KBM-7 (cell line): ENCODE measurements at regions not wholly inside any gene's neighbourhood (a gene's known extent, or its start where the extent isn't known, plus 50 kb on each side); places are given as distances from the start of the nearest gene placed in this dataset.
"Not testable (repeated sequence)": the region's sequence is repeated elsewhere in the genome, so short reads cannot be mapped to it uniquely, and the experiment has no call there.

Experiments
- DNase-seq: peaks from one replicate; pipeline ENCODE4 v3.0.0-alpha.2; 2015
- in situ Hi-C: fragments of 300-500 bp; cut with MboI; formaldehyde crosslinking; loops from 2 replicates; pipeline ENCODE4 v1.14.3; 2020; ENCODE audit warnings: low sequenced_read_pairs, low pct_unique_long_range_greater_than_20kb, mixed read lengths

DNA sequence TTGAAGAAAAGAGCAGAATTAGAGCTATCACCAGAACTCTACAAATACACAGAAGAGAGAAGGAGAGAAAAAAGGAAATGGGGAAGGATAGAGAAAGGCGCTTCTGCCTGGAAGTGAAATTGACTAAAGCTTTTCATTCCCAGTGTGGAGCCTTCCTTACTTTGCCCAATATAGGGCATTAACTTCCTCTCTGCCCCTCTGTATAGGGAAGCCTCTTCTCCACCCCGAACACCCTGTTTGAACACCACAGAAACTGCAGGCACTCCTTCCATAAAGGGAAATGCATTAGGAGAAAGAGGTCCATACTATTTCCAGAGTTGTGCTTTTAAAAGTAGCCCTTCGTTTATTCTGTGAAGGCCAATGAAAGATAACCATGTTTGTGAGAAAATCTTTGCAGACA, 248.5 kb downstream of the RAP2B start:
- in situ Hi-C loops: no loop called here

GRCh38 chr3:153414982-153415381, 253.0 kb downstream of the RAP2B start:
- DNase-seq: no peak
- in situ Hi-C loops: no loop called here

More for the DNA sequence above, 248.5 kb downstream of the RAP2B start:
- DNase-seq: peak; percentile 26

GRCh38 chr3:153422314-153422713, 260.3 kb downstream of the RAP2B start:
- in situ Hi-C loops: no loop called here
- DNase-seq: no peak

DNA sequence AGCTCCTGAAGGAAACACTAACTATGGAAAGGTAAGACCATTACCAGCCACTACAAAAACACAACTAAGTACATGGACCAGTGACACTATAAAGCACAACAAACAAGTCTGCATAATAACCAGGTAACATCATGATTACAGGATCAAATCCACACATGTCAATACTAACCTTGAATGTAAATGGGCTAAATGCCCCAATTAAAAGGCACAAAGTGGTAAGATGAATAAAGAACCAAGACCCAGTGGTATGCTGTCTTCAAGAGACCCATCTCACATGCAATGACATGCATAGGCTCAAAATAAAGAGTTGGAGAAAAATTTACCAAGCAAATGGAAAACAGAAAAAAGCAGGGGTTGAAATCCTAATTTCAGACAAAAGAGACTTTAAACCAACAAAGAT, 261.8 kb downstream of the RAP2B start:
- DNase-seq, in situ Hi-C loops: not testable (repeated sequence)

DNA sequence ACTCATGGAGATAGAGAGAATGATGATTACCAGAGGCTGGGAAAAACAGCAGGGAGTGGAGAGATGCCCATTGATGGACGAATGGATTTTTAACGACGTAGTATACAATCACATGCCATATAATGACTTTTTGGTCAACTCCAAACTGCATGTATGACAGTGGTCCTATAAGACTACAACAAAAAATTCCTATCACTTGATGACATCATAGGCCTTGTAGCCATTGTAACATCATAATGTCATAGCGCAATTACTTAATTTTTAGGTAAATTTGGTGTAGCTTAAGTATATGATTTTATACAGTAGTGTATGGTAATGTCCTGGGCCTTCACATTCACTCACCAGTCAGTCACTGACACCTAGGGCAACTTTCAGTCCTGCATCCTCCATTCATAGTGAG, 264.3 kb downstream of the RAP2B start:
- in situ Hi-C loops: no loop called here

GRCh38 chr3:153426803-153427202, 264.8 kb downstream of the RAP2B start:
- in situ Hi-C loops: no loop called here

More for the DNA sequence above, 264.3 kb downstream of the RAP2B start:
- DNase-seq: no peak

GRCh38 chr3:153429821-153430220, 267.8 kb downstream of the RAP2B start:
- no peak for DNase-seq
- in situ Hi-C loops: no loop called here

More at GRCh38 chr3:153426803-153427202, 264.8 kb downstream of the RAP2B start:
- DNase-seq: no peak

DNA sequence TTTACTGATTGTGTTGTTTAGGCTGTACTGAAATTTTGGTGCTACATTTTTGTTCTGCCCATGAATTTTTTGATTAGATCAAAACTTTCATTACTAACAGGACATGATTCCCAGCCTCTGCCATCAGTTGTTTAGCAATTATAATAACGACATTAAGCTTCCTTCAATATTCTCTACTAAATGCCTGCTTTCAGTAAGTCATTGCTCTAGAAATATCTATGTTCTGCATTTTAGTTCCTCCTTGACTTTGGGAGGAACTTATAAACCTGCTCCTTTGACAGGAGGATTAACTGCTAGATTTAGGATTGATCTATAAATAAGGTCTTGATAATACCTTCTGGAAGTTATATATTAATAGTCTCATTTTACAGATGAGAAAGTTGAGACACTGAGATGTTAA, 269.1 kb downstream of the RAP2B start:
- in situ Hi-C loops: no loop called here
- peak; percentile 25 for DNase-seq

GRCh38 chr3:153437666-153438065, 275.6 kb downstream of the RAP2B start:
- DNase-seq: peak; percentile 33
- in situ Hi-C loops: no loop called here

GRCh38 chr3:153438271-153438670, 276.2 kb downstream of the RAP2B start:
- DNase-seq: no peak
- in situ Hi-C loops: no loop called here

- in situ Hi-C loops: no loop called here
- DNase-seq: no peak
Measured at GRCh38 chr3:153439780-153440179, 277.8 kb downstream of the RAP2B start.

DNA sequence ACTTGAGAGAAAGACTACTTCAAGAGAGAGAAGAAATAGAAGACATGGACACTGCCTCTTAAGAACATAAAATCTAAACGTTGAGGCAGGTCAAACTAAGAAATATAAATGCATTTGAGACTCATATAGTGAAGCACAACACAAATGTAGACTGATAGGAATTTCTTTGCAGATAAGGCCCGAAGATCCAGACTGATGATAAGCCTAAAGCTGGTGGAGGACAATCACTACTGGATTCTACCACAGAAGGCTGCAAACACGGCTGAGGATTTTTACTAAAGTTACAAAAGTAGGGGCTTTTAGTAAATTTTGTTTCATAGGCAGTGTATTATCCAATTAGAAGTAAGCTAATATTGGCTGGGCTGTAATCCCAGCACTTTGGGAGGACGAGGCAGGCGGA, 278.3 kb downstream of the RAP2B start:
- in situ Hi-C loops: no loop called here
- DNase-seq: no peak

DNA sequence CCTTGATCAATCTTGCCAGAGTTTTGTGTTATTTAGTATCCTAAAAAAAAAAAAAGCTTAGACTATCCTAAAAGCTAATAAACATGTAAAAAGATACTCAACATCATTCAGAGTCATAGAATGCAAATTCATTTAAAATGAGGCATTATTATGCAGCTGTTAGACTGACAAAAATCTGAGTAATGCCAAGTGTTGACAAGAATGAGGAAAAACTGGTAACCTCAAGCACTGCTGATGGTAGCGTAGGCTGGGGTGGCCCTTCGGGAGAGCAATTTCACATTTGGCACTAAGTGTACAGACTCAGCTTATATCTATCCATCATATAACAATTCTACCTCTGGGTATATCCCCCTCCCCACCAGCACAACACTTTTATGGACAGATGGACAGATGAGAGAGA, 280.4 kb downstream of the RAP2B start:
- in situ Hi-C loops: no loop called here
- no peak for DNase-seq

GRCh38 chr3:153442799-153443487, 280.9 kb downstream of the RAP2B start:
- in situ Hi-C loops: no loop called here
- no peak for DNase-seq

DNA sequence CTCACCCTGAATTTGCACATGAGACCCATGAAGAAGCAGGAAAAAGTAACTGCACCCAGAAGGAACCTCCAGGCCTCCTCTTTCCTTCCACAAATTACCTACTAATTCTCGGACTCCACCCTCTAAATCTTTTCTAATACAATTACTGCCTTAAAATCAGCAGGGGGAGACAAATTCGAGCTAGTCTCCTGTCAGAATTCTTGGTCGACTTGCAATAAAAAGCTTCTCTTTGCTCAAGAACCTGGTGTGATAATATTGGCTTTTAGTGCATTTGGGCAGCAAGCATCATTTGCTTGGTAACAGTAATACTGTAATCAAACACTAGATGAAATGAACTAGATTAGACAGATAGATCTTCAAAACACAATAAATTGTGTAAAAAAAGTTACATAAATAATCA, 281.9 kb downstream of the RAP2B start:
- peak; percentile 28 for DNase-seq
- in situ Hi-C loops: no loop called here

DNA sequence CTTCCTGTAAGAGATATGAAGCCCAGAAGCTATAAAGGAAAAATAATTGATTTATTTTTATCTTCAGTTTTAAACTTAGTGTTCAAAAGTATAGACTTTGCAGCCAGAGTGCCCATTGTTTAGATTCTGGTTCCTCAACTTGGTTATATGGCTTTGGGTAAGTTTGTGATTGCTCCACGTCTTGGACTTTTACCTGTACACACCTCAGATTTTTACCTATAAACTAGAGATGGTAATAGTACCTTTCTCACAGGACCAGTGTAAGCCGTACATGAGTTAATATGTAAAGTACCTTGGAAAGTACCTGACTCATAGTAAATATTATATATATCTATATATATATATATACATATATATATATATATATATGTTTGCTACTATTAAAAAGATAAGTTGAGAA, 283.8 kb downstream of the RAP2B start:
- no peak for DNase-seq
- in situ Hi-C loops: no loop called here

DNA sequence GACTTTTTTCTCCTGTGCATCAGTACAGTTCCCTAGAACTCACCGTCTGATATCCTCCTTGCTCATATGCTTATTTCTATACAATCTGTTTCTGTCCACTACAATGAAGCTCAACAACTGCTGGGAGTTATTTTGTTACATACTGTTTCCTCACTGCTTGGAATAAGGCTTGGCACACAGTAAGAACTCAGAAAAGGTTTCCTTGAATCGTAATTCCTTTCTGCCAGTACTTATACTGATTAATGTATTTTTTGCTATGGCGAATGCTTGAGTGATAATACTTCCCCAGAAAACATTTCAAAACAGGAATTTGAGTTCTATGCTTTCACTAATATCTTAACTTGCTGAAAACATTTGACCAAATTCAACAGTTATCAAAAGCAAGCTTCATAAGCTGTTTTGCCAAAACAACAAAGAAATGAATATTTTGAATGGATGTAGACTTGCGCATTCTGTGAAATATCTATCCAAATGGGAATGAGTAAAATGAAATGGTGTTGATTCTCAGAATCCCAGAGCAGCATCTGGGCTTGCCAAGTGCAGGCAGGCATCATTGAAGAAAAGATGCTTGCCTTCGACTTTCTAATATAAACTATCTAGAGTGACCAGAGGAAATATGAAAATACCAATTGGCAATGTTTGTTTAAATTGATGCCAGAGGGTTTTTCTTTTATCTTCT, 286.3 kb downstream of the RAP2B start:
- in situ Hi-C loops: no loop called here
- no peak for DNase-seq

- in situ Hi-C loops: no loop called here
Measured at GRCh38 chr3:153456833-153457545, 295.0 kb downstream of the RAP2B start.

DNA sequence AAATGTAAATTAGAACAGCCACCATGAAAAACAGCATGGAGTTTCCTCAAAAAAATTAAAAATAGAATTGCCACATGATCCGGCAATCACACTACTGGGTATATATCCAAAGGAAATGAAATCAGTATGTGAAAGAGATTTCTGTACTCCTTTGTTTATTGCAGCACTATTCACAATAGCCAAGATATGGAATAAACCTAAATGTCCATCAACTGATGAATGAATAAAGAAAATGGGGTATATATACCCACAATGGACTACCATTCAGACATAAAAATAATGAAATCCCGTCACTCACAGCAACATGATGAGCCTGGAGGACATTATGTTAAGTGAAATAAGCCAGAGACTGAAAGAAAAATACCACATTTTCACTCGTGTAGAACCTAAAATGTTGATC, 296.9 kb downstream of the RAP2B start:
- DNase-seq: no peak
- in situ Hi-C loops: no loop called here

More at GRCh38 chr3:153456833-153457545, 295.0 kb downstream of the RAP2B start:
- no peak for DNase-seq

- in situ Hi-C loops: no loop called here
- no peak for DNase-seq
Measured at GRCh38 chr3:153462545-153462944, 300.5 kb downstream of the RAP2B start.
